Inflammatory macrophage treated with lipopolysaccharide for 1 hour (primary cell): ENCODE measurements at regions not wholly inside any gene's neighbourhood (a gene's known extent, or its start where the extent isn't known, plus 50 kb on each side); places are given as distances from the start of the nearest gene placed in this dataset.

ENCODE experiments used
- DNase-seq, 2 donors: peaks; one replicate each; pipeline ENCODE4 v3.0.0-alpha.2; 2020 to 2022

DNA sequence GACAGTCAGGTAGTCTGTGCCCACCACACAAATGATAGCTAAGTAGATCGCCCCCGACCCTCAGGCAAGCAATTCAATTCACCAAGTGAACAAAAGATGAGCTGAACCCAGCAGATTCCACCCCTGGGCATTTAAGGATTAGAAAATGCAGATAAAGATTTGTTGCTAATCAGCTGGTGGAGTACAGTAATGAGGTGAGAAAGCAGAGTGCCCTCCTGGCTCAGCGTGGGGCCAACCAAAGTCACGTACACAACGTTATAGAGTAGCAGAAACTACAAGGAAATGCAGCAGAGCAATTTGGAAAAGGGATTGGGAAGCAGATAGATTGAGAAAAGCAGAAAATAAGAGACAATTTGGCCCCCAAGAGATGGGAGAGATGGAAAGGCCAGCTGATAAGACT lies 91.2 kb downstream of the SOX9 start:
- DNase-seq: no peak

- no peak for DNase-seq
Observed at GRCh38 chr17:72215490-72215889, 94.7 kb downstream of the SOX9 start.

DNA sequence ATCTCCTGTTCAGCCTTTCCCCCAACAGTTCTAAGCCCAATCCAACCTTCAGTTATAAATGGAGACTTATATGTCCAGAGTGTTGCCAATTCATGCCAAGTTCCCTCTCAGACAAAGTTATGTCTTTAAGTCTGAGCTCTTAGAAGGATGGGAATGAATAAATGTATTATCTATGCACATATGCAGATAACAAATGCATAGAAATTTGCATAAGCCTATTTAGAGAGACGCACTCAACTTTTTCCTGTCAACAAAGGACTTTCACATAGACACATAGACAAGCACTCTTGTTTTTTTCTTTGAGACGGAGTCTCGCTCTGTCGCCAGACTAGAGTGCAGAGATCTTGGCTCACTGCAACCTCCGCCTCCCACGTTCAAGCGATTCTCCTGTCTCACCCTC lies 95.1 kb downstream of the SOX9 start:
- DNase-seq: no peak

DNA sequence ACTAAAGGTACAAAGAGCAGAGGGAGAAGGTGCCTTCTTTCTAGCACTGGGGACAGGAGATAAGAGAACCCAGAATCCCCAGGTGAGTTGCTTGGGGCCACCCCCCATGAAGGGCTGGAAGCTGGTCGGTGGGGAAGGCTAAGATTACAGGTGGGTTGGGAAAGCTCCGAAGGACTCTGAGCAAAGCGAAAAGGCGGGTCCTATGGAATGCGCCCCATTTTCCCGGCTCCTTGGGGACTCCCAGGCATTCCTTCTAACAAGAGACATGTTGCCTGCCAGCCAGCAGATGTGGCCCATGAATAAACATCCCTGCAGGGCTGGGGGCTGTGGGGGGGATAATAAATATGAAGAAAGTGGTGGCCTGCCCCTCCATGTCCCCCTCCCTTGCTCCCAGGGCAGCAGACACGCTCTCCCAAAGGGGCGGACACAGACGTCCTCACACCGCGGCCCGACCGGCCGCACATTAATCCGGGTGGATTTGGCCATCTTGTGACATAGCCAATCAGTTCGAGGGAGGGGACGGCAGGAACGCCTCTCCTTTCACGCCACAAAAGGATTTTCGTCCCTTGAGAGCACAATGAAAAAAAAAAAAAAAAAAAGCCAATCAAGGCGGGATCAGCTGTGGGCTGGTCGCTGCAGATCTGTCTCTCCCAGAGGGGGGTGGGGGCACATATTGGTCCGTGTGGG lies 98.5 kb downstream of the SOX9 start:
- no peak for DNase-seq

DNA sequence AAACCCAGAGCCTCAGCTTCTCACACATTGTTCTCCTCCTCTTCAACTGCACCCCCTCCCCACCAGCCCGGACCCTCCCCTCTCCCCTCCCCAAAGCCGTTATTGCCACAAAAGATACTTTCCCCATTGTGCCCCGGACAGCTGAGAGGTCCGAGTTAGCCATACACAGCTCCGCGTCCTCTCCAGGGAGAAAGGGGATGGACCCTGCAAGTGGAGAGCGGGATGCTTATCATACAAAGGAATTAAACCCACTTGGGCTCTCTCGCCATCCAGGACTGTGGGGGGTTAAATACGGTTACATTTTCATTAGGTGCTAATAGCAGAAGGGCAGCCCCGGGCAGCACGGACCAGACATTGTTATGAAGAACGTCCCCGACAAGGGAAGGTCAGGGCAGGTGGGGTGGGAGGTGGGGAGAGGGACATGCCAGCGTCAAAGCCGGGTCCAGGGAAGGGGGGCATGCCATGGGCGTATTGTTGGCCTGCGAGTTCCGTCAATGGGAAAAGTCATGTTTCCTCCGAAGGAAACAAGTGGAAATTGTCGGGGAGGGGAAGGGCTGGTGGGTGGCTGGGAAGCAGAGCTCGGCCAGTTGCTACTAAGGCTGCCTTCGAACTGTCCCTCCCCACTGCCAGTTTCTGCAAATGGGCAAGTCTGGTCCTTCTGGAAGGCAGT lies 99.1 kb downstream of the SOX9 start:
- DNase-seq: no peak

DNA sequence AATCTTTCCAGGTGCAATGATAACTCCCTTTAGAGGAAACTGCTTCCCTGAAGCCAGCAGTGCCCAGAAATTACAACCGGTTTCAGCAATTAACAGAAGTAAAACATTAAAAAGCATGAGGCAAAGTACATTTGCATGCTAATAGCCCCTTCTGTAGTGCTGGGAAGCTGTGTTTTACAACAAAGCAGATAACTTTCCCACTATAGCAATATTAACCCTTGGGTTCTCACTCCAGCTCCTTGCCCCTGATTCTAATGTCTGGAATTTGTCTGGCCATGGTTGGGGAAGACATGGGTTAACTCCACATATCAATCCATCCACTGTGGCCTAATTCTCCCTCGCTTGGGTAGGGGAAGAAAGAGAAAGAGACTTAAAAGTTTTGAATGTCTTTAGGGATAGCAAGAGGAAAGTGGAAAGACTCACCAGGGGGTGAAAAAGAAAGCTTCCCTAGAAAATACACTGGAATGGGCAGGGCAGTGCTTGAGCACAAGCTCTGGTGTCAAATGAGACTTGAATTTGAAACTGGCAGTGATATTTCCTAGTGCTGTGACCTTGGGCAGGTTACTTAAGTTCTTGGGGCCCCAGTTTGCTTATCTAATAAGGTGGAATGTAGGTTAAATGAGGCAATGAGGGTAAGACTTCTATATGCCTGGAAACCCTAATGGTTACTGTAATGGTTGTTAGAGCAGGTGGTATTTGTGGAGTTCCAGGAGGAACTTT lies 102.0 kb downstream of the SOX9 start:
- DNase-seq: no peak

GRCh38 chr17:72223866-72224291 lies 103.1 kb downstream of the SOX9 start:
- no peak for DNase-seq

DNA sequence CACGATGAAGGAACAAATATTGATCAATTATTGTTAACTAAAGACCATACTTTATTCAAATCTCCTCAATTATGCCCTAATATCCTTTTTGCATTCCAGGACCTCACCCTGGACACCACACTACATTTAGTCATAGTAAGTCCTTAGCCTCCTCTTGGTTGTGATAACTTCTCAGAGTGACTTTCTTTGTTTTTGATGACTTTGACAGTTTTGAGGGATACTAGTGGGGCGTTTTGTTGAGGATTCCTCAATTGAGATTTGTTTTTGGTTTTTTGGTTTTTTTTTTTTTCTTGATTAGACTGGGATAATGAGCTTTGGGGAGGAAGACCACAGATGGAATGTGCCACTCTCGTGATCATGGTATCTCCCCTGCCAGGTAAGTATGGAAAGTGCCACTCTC lies 105.5 kb downstream of the SOX9 start:
- DNase-seq: no peak

DNA sequence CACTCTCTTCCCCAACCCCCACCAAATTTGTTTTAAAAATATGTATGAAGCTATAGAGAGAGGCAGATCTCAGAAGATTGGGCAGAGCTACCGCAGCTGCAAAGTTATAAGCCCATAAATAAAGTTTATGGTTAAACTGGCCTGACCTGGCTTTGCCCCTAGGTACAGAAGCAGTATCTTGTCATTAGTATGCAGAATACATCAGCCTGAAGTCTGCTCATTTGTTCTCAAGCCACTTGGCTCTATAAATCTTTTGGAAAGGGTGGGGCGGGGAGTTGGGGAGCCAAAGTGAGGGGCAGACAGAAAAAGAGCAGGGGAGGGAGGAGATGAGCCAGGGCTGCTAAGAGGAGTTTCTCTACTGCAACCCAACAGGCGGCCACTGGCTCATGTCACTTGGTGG lies 113.2 kb downstream of the SOX9 start:
- DNase-seq: no peak

DNA sequence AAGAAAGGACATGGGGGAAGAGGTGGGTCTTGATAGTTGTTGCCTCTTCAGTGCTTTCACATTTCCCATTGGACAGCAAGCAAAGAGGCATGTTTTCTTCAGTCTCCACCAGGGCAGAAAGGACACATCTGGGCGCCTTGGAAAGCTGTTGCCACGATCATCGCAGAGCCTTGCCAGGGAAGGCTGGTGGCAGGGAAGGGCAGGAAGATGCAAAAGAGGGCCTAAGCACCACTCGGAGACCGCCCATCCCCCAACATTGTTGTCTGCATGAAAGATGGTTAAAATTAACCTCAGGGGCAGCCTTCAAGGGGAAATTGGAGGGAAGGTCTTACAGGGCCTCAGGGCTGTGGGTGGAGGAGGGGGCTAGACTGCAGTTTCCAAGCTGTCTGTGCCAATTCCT lies 114.2 kb downstream of the SOX9 start:
- DNase-seq: no peak

GRCh38 chr17:72236980-72237633 lies 116.3 kb downstream of the SOX9 start:
- DNase-seq: no peak

GRCh38 chr17:72238157-72238673 lies 117.4 kb downstream of the SOX9 start:
- no peak for DNase-seq

- DNase-seq: no peak
Observed at GRCh38 chr17:72239548-72239947, 118.7 kb downstream of the SOX9 start.

DNA sequence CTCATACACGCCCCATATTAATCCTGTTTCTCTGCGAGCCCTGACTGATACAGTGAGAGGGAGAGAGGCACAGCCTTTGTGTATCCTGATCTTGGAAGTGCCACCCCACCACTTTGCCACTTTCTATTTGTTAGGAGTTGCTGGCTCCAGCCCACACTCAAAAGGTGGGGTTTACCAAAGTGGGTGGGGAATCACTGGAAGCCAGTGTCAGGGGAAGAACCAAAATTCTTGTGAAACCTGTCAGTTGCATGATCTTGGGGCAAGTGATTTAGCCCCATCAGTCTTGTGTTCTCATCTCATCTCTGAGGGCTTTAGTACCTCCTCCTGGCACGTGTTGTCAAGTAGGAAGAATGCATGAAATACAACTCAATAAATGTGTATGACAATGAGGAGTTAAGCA lies 119.5 kb downstream of the SOX9 start:
- DNase-seq: no peak

DNA sequence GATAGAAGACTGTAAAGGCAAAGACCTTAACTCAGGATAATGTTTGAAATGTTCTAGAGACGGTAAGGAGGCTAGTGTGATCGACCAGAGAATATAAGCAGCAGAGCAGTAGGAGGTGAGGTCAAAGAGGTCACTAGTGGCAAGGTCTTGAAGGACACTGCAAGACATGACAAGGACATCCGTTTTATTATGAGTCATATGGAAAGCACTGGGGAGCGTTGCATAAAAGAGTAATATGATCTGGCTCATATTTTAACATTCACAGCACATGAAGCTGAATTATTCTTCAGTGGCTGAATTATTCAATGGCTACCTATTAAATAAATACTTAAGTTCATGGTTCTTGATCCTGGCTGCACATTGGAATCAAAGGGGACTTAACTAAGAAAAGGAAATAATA lies 123.7 kb downstream of the SOX9 start:
- DNase-seq: no peak

- no peak for DNase-seq
Observed at GRCh38 chr17:72244956-72245355, 124.1 kb downstream of the SOX9 start.

GRCh38 chr17:72249441-72249840 lies 128.6 kb downstream of the SOX9 start:
- DNase-seq: no peak

DNA sequence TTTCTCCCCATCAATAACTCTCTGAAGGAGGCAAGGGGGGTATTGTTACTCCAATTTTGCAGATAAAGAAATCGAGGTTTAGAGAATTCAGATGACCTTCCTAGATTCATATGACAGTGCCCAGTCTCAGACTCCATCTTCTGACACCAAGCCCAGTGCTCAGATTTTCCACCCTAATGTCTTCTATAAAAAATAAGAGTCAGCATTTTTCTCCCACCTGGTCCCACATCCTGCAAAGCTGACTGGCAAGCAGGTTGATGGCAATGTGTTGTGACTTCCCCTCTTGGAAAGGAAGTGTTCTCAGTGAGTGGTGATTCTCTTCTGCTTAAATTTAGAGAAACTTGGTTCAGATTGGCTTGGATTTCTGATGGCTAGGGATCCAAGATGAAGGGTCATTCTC lies 129.4 kb downstream of the SOX9 start:
- no peak for DNase-seq

DNA sequence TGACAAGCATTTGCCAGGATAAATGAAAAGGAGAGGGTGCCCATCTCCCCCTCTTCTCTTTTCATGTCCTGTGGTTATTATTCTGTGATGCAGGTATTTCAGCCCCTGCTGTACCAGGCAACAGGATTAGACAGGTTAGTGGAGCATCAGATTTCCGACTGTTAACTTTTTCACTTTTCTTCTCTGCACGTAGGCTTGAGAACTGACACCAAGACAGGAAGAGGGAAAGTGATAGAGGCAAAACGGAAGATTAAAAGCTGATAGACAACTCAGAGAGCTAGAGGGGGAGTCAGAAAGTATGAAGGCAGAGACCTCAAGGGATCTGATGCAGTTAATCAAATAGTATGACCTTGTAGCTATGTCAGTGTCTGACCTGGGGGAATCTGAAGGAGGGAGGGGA lies 132.8 kb downstream of the SOX9 start:
- DNase-seq: no peak

DNA sequence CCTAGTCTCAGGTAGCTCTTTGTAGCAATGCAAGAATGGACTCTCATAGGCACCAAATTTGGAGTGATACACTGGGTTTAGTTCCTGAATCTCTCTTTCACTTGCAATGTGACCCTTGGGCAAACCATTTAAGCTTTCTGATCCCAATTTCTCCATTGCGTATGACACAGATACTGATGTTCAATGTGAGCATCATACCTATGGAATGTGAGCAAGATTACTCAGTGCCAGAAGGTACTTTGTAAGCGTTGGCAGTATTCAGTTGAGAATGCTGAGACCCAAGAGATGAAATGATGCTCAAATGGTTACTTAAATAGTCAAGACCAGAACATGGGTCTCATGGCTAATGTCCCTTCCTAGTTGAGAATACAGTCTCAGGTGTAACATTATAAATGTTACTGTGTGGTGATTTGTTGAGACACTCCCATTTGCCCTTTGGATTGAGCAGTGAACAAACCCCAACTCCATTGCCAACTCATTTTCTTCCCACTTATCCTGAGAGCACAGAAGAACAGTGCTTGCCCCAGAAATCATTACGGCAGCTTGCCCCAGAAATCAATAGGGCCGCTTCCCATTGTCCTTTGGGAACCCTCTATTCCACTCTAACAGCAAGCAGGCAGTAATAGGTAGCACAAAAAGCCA lies 134.1 kb downstream of the SOX9 start:
- DNase-seq: no peak

- DNase-seq: no peak
Observed at GRCh38 chr17:72255481-72255880, 134.7 kb downstream of the SOX9 start.

- DNase-seq: no peak
Observed at GRCh38 chr17:72258711-72259110, 137.9 kb downstream of the SOX9 start.

GRCh38 chr17:72259922-72260321 lies 139.1 kb downstream of the SOX9 start:
- DNase-seq: no peak
